Endothelial cell (in vitro differentiated cells): ENCODE measurements at regions not wholly inside any gene's neighbourhood (a gene's known extent, or its start where the extent isn't known, plus 50 kb on each side); places are given as distances from the start of the nearest gene placed in this dataset.
"Not testable (repeated sequence)": the region's sequence is repeated elsewhere in the genome, so short reads cannot be mapped to it uniquely, and the experiment has no call there.

Source experiments
- DNase-seq: peaks from one replicate; pipeline ENCODE4 v3.0.0; 2021; ENCODE audit warnings: low spot score
- H3K27ac Mint-ChIP-seq: one replicate; pipeline ENCODE4 v1.8.0; 2021; ENCODE audit warnings: mixed read lengths, inconsistent platforms; ENCODE audit not compliant: unreplicated experiment
- H3K27me3 Mint-ChIP-seq: one replicate; pipeline ENCODE4 v1.8.0; 2021; ENCODE audit warnings: mild to moderate bottlenecking, moderate library complexity, mixed read lengths, inconsistent platforms; ENCODE audit not compliant: unreplicated experiment
- H3K36me3 Mint-ChIP-seq: one replicate; pipeline ENCODE4 v1.8.0; 2021; ENCODE audit warnings: mild to moderate bottlenecking, low read depth, mixed read lengths, inconsistent platforms; ENCODE audit not compliant: unreplicated experiment
- H3K4me1 Mint-ChIP-seq: one replicate; pipeline ENCODE4 v1.8.0; 2021; ENCODE audit warnings: mild to moderate bottlenecking, mixed read lengths, inconsistent platforms; ENCODE audit not compliant: unreplicated experiment
- H3K4me3 Mint-ChIP-seq: one replicate; pipeline ENCODE4 v1.8.0; 2021; ENCODE audit warnings: mild to moderate bottlenecking, mixed read lengths, inconsistent platforms; ENCODE audit not compliant: unreplicated experiment
- H3K9me3 Mint-ChIP-seq: one replicate; pipeline ENCODE4 v1.8.0; 2021; ENCODE audit warnings: mixed read lengths, inconsistent platforms; ENCODE audit not compliant: unreplicated experiment
- CTCF ChIP-seq: fragments of 200-600 bp; sonication (generic); IDR thresholded peaks from one replicate; pipeline ENCODE4 v1.5.0; 2021; ENCODE audit warnings: antibody characterized with exemption; ENCODE audit not compliant: unreplicated experiment

- H3K4me1 Mint-ChIP-seq: no peaks in the 10 kb centered on the region
- H3K4me3 Mint-ChIP-seq: no peak overlapping the region
- H3K27me3 Mint-ChIP-seq: no peaks in the 10 kb centered on the region
- TF ChIP-seq CTCF: no peak
- H3K27ac Mint-ChIP-seq: no peak overlapping the region
- no peak for DNase-seq
- H3K9me3 Mint-ChIP-seq: no peaks in the 10 kb centered on the region
- no peaks in the 10 kb centered on the region for H3K36me3 Mint-ChIP-seq
Measured at GRCh38 chr6:51152594-51152993, 333.9 kb downstream of the TFAP2B start.

GRCh38 chr6:51153109-51153508 is 334.4 kb downstream of the TFAP2B start:
- no peak overlapping the region for H3K27ac Mint-ChIP-seq
- no peak for DNase-seq
- no peaks in the 10 kb centered on the region for H3K27me3 Mint-ChIP-seq
- no peak for TF ChIP-seq CTCF
- H3K9me3 Mint-ChIP-seq: no peaks in the 10 kb centered on the region
- H3K4me3 Mint-ChIP-seq: no peak overlapping the region
- no peaks in the 10 kb centered on the region for H3K36me3 Mint-ChIP-seq
- no peaks in the 10 kb centered on the region for H3K4me1 Mint-ChIP-seq

GRCh38 chr6:51154925-51155324 is 336.3 kb downstream of the TFAP2B start:
- H3K4me3 Mint-ChIP-seq, H3K27me3 Mint-ChIP-seq, H3K27ac Mint-ChIP-seq, H3K4me1 Mint-ChIP-seq, DNase-seq, H3K9me3 Mint-ChIP-seq, H3K36me3 Mint-ChIP-seq: not testable (repeated sequence)

GRCh38 chr6:51159260-51159659 is 340.6 kb downstream of the TFAP2B start:
- not testable (repeated sequence) for H3K4me3 Mint-ChIP-seq, H3K9me3 Mint-ChIP-seq, H3K27ac Mint-ChIP-seq, H3K4me1 Mint-ChIP-seq, DNase-seq, H3K27me3 Mint-ChIP-seq, H3K36me3 Mint-ChIP-seq

GRCh38 chr6:51161752-51162151 is 343.1 kb downstream of the TFAP2B start:
- H3K36me3 Mint-ChIP-seq: no peaks in the 10 kb centered on the region
- H3K27ac Mint-ChIP-seq: no peak overlapping the region
- H3K9me3 Mint-ChIP-seq: no peaks in the 10 kb centered on the region
- H3K4me3 Mint-ChIP-seq: no peak overlapping the region
- no peaks in the 10 kb centered on the region for H3K4me1 Mint-ChIP-seq
- TF ChIP-seq CTCF: no peak
- DNase-seq: no peak
- no peaks in the 10 kb centered on the region for H3K27me3 Mint-ChIP-seq

GRCh38 chr6:51163843-51164529 is 345.3 kb downstream of the TFAP2B start:
- no peak overlapping the region for H3K27ac Mint-ChIP-seq
- H3K27me3 Mint-ChIP-seq: no peaks in the 10 kb centered on the region
- no peak overlapping the region for H3K4me3 Mint-ChIP-seq
- DNase-seq: no peak
- no peaks in the 10 kb centered on the region for H3K9me3 Mint-ChIP-seq
- H3K4me1 Mint-ChIP-seq: no peaks in the 10 kb centered on the region
- no peaks in the 10 kb centered on the region for H3K36me3 Mint-ChIP-seq
- no peak for TF ChIP-seq CTCF
